Adrenal gland (tissue), 9 donors: ENCODE measurements at regions not wholly inside any gene's neighbourhood (a gene's known extent, or its start where the extent isn't known, plus 50 kb on each side); places are given as distances from the start of the nearest gene placed in this dataset.

Experiments used
- DNase-seq, 7 donors: peaks; one replicate each; pipeline ENCODE4 v3.0.0-alpha.2; 2019 to 2020
- H3K27ac ChIP-seq, 5 donors: fragments of 200-600 bp; sonication (generic) in 4 of 5; 1 replicate in 3 of 5; 2 replicates in 2 of 5; pipeline versions ENCODE4 v1.5.1 to v1.8.0; 2016 to 2020; ENCODE audit warnings: mild to moderate bottlenecking in 1 of 5
- H3K27me3 ChIP-seq: fragments of 200-600 bp; 2 replicates; pipeline ENCODE4 v1.8.0; 2021
- H3K36me3 ChIP-seq, 2 donors: fragments of 200-600 bp; replicated peaks in 1 of 2; 1 replicate in 1 of 2; 2 replicates in 1 of 2; pipeline versions ENCODE4 v1.5.1 to v1.8.0; 2018 to 2022
- H3K4me1 ChIP-seq, 2 donors: fragments of 200-600 bp; replicated peaks in 1 of 2; 1 replicate in 1 of 2; 2 replicates in 1 of 2; pipeline versions ENCODE4 v1.5.1 to v1.8.0; 2018 to 2021
- H3K4me3 ChIP-seq, 4 donors: fragments of 200-600 bp; sonication (generic) in 3 of 4; one replicate each; pipeline ENCODE4 v1.5.1; 2016 to 2018
- H3K9me3 ChIP-seq, 3 donors: fragments of 200-600 bp; sonication (generic) in 1 of 3; replicated peaks in 1 of 3; 1 replicate in 2 of 3; 2 replicates in 1 of 3; pipeline versions ENCODE4 v1.5.1 to v1.8.0; 2016 to 2021
- POLR2A ChIP-seq, 2 donors: fragments of 450-650 bp; IDR thresholded peaks; one replicate each; pipeline ENCODE4 v1.6.1; 2017; ENCODE audit warnings: antibody characterized with exemption in 2 of 2, mild to moderate bottlenecking in 2 of 2, moderate library complexity in 1 of 2
- WGBS, 4 donors: extraction: QIAGEN DNeasy Blood & Tissue Kit in 2 of 4; methylation state at CpG; one replicate each; pipeline versions ENCODE4 v1.1.5 to v1.1.7; 2013 to 2017; 5-methylcytosine and 5-hydroxymethylcytosine counted together
- intact Hi-C, 2 donors: fragments of 100-400 bp; cut with DNase I; formaldehyde crosslinking; loops; one replicate each; pipeline versions ENCODE4 v1.14.1 to v1.15.0; 2022 to 2023
- TF ChIP-seq, protein P1 (sequence below), 6 experiments: fragments of 450-650 bp in 4 of 6; fragments of 200-600 bp in 2 of 6; sonication (generic) in 1 of 6; IDR thresholded peaks; 1 replicate in 5 of 6; 2 replicates in 1 of 6; pipeline versions ENCODE4 v1.5.1 to v1.8.0; 2016 to 2021; ENCODE audit warnings: antibody characterized with exemption in 6 of 6, mild to moderate bottlenecking in 2 of 6, moderate library complexity in 1 of 6
- donor health status: healthy with polysubstance abuse.
- donor health status: Bipolar disorder and iron deficiency.
- donor health status: DM: yes; HTN: yes; CAD: no.
- donor health status: DM: no; HTN: no; CAD: no.
- donor health status: DM: no; HTN: no; CAD: no.

DNA sequence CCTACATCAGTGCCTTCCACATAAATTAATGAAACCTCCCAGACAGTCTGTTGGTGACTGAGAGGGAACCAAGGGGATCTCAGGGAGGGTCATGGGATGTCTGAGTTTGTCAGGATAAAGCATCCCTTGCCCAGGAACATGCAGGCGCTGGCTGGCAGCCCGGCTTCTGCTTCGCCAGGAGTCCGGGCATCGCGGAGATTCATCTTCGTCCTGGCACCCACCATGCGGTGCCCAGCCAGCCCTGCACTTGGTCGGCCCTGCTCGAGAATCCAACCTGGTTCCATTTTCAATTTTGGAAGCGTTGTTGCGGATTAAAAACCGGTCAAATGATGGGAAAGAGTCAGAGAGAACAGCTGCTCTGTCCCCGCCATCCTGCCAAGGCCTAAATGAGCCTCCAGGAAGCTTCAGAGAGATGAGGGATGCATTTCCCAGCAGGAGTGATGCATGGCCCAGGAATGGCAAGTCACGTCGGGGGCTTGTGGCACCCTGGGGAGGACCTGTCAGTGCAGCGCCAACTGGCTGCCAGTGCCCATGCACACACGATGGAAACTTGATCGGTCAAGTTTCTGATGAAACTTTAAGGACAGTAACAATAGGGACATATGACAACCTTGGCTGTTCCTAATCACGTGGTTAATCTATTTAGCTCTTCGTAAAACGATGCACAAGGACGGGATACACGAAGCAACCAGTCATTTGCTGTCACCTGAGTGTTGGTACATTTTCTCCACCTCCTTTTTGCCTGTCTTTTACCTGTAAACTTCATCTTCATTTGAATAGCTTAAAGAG, 260.8 kb upstream of the MKI67 start:
- TF ChIP-seq, protein P1, sequence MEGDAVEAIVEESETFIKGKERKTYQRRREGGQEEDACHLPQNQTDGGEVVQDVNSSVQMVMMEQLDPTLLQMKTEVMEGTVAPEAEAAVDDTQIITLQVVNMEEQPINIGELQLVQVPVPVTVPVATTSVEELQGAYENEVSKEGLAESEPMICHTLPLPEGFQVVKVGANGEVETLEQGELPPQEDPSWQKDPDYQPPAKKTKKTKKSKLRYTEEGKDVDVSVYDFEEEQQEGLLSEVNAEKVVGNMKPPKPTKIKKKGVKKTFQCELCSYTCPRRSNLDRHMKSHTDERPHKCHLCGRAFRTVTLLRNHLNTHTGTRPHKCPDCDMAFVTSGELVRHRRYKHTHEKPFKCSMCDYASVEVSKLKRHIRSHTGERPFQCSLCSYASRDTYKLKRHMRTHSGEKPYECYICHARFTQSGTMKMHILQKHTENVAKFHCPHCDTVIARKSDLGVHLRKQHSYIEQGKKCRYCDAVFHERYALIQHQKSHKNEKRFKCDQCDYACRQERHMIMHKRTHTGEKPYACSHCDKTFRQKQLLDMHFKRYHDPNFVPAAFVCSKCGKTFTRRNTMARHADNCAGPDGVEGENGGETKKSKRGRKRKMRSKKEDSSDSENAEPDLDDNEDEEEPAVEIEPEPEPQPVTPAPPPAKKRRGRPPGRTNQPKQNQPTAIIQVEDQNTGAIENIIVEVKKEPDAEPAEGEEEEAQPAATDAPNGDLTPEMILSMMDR (IDR thresholded peaks at IDR 0.05) = no peak
- Histone ChIP-seq H3K27ac (no peak overlapping the region), H3K9me3 (no peaks in the 10 kb centered on the region), H3K4me3 (no peak overlapping the region), H3K27me3 (no peaks in the 10 kb centered on the region), H3K36me3 (no peaks in the 10 kb centered on the region), H3K4me1 (no peaks in the 10 kb centered on the region)
- WGBS, 4 donors = 79 to 89% (median 82%) methylated on average over 23 to 24 of the region's 24 CpGs
- DNase-seq = no peak
- intact Hi-C loops = no loop called here

GRCh38 chr10:128390596-128390995, 264.4 kb upstream of the MKI67 start:
- H3K27ac ChIP-seq = no peak overlapping the region
- no peaks in the 10 kb centered on the region for H3K4me1 ChIP-seq
- no peak for DNase-seq
- no peaks in the 10 kb centered on the region for H3K27me3 ChIP-seq
- H3K36me3 ChIP-seq = no peaks in the 10 kb centered on the region
- WGBS, 4 donors = 40 to 50% (median 42%) methylated on average over 5 of the region's 5 CpGs
- TF ChIP-seq POLR2A (IDR thresholded peaks at IDR 0.05) = no peak
- TF ChIP-seq, protein P1 (IDR thresholded peaks at IDR 0.05) = no peak
- H3K4me3 ChIP-seq = no peak overlapping the region
- intact Hi-C loops = no loop called here
- H3K9me3 ChIP-seq = no peaks in the 10 kb centered on the region

GRCh38 chr10:128393546-128393945, 267.3 kb upstream of the MKI67 start:
- Histone ChIP-seq H3K27me3 (no peaks in the 10 kb centered on the region), H3K9me3 (no peaks in the 10 kb centered on the region), H3K4me1 (no peaks in the 10 kb centered on the region), H3K27ac (no peak overlapping the region), H3K36me3 (no peaks in the 10 kb centered on the region), H3K4me3 (no peak overlapping the region)
- intact Hi-C loops = no loop called here
- no peak for DNase-seq
- WGBS, 4 donors = 32 to 63% (median 55%) methylated on average over 4 of the region's 4 CpGs
- TF ChIP-seq POLR2A (IDR thresholded peaks at IDR 0.05) = no peak
- TF ChIP-seq, protein P1 (IDR thresholded peaks at IDR 0.05) = no peak

DNA sequence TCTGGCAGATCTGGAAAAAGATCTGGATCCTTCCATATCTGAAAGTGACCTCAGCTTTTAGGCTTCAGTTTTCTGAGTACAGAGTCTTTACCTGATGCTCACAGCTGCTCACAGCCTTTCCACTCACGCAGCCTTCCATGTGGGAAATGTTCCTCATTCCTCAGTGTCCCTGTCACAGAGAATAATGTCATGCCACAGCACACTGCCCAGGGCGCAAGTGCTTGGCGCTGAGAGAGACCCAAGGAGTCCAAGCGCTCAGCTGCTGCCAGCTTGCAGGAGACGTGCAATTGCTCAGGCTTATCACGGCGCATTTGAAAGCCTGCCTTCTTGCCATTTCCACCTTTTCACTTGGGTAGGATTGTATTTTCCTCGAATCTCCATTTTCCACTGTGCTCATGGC, 271.9 kb upstream of the MKI67 start:
- 77 to 85% (median 80%) methylated on average over 8 of the region's 8 CpGs for WGBS, 4 donors
- Histone ChIP-seq H3K4me3 (no peak overlapping the region), H3K27ac (no peak overlapping the region), H3K27me3 (no peaks in the 10 kb centered on the region), H3K36me3 (no peaks in the 10 kb centered on the region), H3K4me1 (no peaks in the 10 kb centered on the region), H3K9me3 (no peaks in the 10 kb centered on the region)
- no peak for DNase-seq
- intact Hi-C loops = no loop called here
- TF ChIP-seq POLR2A (IDR thresholded peaks at IDR 0.05) = no peak
- TF ChIP-seq, protein P1 (IDR thresholded peaks at IDR 0.05) = no peak
